ENCODE measurements at regions not wholly inside any gene's neighbourhood (a gene's known extent, or its start where the extent isn't known, plus 50 kb on each side); places are given as distances from the start of the nearest gene placed in this dataset.
A peak's percentile ranks its signal among the peaks of the same experiment; 100 is the strongest.
"Not testable (repeated sequence)": the region's sequence is repeated elsewhere in the genome, so short reads cannot be mapped to it uniquely, and the experiment has no call there.

DNA sequence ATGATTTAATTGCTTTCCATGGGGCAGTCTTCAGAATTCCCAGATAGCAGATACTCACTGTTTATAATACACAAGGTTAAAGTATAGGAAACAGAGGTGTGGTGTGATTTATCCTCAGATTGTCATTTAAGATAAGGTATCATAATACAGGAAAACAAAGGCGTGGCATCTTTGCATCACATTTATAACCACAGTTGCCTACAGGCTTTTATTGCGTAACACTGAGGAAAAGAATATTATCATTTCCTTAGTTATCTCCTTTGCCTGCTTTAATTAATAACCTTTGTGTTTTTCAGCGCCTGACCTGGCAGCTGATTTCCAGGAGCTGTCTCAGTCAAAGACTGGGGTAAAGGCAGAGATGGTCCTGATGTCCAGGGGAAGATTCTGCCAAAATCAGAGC, 68.8 kb downstream of the SSX7 start:
- H3K27ac ChIP-seq = no peak overlapping the region
- H3K27me3 ChIP-seq (ENCODE audit: insufficient read depth, low read depth, severe bottlenecking) = peaks cover 77% of the 10 kb centered on the region
- DNase-seq = no peak
- no peak overlapping the region for H3K4me3 ChIP-seq (ENCODE audit: low read depth, low read length)
- H3K36me3 ChIP-seq = no peaks in the 10 kb centered on the region
- H3K9me3 ChIP-seq (ENCODE audit: severe bottlenecking) = no peaks in the 10 kb centered on the region
- TF ChIP-seq, protein P1, sequence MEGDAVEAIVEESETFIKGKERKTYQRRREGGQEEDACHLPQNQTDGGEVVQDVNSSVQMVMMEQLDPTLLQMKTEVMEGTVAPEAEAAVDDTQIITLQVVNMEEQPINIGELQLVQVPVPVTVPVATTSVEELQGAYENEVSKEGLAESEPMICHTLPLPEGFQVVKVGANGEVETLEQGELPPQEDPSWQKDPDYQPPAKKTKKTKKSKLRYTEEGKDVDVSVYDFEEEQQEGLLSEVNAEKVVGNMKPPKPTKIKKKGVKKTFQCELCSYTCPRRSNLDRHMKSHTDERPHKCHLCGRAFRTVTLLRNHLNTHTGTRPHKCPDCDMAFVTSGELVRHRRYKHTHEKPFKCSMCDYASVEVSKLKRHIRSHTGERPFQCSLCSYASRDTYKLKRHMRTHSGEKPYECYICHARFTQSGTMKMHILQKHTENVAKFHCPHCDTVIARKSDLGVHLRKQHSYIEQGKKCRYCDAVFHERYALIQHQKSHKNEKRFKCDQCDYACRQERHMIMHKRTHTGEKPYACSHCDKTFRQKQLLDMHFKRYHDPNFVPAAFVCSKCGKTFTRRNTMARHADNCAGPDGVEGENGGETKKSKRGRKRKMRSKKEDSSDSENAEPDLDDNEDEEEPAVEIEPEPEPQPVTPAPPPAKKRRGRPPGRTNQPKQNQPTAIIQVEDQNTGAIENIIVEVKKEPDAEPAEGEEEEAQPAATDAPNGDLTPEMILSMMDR (IDR thresholded peaks at IDR 0.05; ENCODE audit: low read depth, low read length) = no peak

DNA sequence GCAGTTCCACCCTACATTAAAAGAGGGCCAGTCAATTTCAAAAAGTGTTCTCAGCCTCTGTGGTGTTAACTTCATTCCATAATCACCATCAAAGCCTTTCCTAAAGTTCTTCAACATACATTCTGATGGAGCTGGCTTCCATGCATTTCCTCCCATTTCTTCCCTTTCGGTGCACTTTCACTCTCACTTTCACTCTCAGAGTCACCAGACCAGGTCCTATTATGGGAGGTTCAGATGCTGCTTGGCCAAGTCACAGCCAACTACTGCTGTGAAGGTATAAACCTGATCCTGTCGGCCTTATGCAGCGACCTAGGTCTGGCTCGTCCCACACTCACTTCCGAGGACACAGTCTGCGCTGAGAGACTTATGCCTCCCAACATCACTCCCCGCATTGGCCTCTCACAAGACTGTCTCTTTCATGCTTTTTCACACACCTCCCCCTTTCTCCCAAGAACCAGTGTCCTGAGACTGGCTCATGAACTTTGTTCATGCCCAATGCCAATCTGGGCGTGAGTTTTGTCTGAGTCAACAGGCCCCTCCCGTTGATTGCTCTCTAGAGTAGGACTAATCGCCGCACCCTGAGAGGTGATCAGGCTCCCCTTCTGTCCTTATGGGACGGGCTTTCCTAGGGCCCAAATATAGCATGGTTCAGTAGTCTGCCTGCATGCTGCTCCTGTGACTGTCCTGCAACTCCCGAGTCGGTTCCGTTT, 60.8 kb upstream of the XAGE1B start:
- no peak overlapping the region for H3K4me3 ChIP-seq (ENCODE audit: low read depth, low read length)
- TF ChIP-seq, protein P1 (IDR thresholded peaks at IDR 0.05; ENCODE audit: low read depth, low read length) = no peak
- DNase-seq = no peak
- H3K9me3 ChIP-seq (ENCODE audit: severe bottlenecking) = no peaks in the 10 kb centered on the region
- peaks cover 80% of the 10 kb centered on the region for H3K27me3 ChIP-seq (ENCODE audit: insufficient read depth, low read depth, severe bottlenecking)
- H3K27ac ChIP-seq = no peak overlapping the region
- H3K36me3 ChIP-seq = no peaks in the 10 kb centered on the region

DNA sequence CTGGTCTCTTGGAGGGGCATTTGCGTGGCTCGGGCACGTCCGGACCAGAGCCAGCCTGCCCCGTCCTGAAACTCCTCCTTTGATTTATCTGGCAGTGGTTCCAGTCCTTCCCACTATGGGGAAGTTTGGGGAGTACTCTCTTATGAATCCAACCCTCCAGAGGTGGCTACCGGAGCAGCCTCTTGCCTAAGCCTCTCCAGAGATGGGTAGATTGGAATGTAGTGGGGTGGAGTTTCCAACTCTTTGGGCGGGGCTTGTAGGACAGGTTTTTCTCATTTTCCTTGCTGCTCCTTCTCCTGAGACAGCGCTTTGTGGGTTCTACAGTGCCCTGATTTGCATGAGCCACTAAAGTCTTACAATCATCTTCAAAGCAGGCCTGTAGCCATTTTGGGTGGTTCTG, 60.1 kb upstream of the XAGE1B start:
- Histone ChIP-seq H3K27ac (no peak overlapping the region), H3K9me3 (ENCODE audit: severe bottlenecking) (no peaks in the 10 kb centered on the region), H3K27me3 (ENCODE audit: insufficient read depth, low read depth, severe bottlenecking) (peaks cover 85% of the 10 kb centered on the region), H3K36me3 (no peaks in the 10 kb centered on the region), H3K4me3 (ENCODE audit: low read depth, low read length) (no peak overlapping the region)
- no peak for DNase-seq
- TF ChIP-seq, protein P1 (IDR thresholded peaks at IDR 0.05; ENCODE audit: low read depth, low read length) = no peak

DNA sequence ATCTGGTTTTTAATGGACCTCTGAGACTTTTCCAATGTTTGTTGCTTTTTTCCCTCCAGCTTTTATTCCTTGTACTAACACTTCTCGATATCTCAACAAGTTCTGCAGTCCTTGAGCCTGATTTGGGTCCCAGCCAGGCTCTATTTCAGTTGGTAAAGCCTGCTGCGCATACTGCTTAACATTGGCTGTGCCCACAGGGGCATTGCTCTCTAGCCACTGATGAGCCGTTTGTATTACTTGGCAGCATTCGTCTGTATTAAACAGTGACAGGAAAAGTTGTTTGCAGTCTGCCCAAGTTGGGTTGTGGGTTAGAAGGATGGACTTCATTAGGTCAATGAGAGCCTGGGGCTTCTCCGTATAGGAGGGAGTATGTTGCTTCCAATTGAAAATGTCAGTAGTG, 59.6 kb upstream of the XAGE1B start:
- no peak overlapping the region for H3K27ac ChIP-seq
- no peaks in the 10 kb centered on the region for H3K36me3 ChIP-seq

DNA sequence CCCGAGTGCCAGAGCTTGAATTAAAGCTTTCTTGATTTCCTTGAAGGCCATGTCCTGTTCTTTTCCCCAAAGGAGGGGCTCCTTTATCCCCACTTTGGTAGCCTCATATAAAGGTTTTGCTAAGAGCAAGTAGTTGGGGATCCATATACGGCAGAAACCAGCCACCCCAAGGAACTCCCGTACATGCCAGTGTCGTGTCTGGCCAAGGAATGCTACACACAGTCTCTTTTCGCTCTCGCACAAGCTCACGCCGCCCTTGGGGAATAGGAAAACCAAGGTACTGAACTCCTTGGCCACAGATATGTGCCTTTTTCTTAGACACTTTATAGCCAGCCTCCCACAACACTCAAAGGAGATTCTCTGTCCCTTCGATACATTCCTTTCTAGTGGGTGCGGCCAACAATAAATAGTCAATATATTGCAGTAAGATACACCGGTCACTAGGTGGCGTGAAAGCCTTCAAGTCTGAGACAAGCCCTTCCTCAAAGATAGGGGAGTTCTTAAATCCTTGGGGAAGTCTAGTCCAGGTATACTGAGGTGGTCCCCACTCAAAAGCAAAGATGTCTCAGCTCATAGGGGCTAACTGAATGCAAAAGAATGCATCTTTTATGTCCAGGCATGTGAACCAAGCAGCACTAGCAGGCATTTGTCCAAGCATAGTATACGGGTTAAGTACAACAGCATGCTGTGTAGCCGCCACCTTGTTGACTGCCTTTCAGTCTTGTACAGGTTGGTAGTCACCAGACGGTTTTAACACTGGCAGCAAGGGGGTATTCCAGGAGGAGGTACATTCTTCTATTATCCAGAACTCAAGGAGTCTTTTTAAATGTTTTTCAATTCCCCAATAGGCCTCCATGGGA, 57.8 kb upstream of the XAGE1B start:
- Histone ChIP-seq H3K27ac (no peak overlapping the region), H3K36me3 (no peaks in the 10 kb centered on the region), H3K27me3 (ENCODE audit: insufficient read depth, low read depth, severe bottlenecking) (peaks cover 92% of the 10 kb centered on the region), H3K9me3 (ENCODE audit: severe bottlenecking) (no peaks in the 10 kb centered on the region), H3K4me3 (ENCODE audit: low read depth, low read length) (no peak overlapping the region)
- peak; percentile 23 for DNase-seq
- TF ChIP-seq, protein P1 (IDR thresholded peaks at IDR 0.05; ENCODE audit: low read depth, low read length) = peak; percentile 59

More for the DNA sequence above, 59.6 kb upstream of the XAGE1B start:
- Histone ChIP-seq H3K9me3 (ENCODE audit: severe bottlenecking) (no peaks in the 10 kb centered on the region), H3K4me3 (ENCODE audit: low read depth, low read length) (no peak overlapping the region), H3K27me3 (ENCODE audit: insufficient read depth, low read depth, severe bottlenecking) (peaks cover 87% of the 10 kb centered on the region)
- TF ChIP-seq, protein P1 (IDR thresholded peaks at IDR 0.05; ENCODE audit: low read depth, low read length) = no peak
- no peak for DNase-seq

DNA sequence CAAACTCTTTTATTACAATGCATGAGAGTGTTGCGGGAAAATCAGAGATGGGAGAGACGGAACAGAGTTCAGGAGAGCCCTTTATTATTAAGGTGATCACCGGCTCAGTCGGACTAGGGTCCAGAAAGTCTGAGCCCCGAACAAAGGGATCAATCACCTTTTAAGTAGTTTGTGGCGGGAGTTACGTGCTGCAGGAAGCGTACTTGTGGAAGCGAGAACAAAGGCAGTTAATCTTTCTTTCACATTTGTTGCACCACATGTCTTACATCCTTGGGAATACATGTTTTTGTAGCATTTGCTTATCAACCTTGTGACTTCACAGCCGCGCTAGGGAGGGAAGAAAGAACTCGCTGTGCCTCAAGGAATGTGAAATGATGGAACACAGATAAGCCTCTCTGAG, 51.3 kb upstream of the XAGE1B start:
- not testable (repeated sequence) for H3K4me3 ChIP-seq (ENCODE audit: low read depth, low read length); H3K36me3 ChIP-seq; H3K9me3 ChIP-seq (ENCODE audit: severe bottlenecking); DNase-seq; H3K27ac ChIP-seq
- H3K27me3 ChIP-seq (ENCODE audit: insufficient read depth, low read depth, severe bottlenecking) = peaks cover 73% of the 10 kb centered on the region

Data from WERI-Rb-1 (cell line).